B cell (primary cell): ENCODE measurements at regions not wholly inside any gene's neighbourhood (a gene's known extent, or its start where the extent isn't known, plus 50 kb on each side); places are given as distances from the start of the nearest gene placed in this dataset.

Experiments used
- ATAC-seq: fragments of 200-7000 bp; cut with Tn5 transposase; one replicate; pipeline ENCODE4 v1.10.0; 2021; ENCODE audit warnings: low read depth, mild to moderate bottlenecking, moderate number of reproducible peaks, moderate library complexity
- CTCF ChIA-PET: fragments of 350-600 bp; sonication (Branson Sonifier 250); formaldehyde crosslinking; loops from one replicate; lab custom pipeline; 2021; ENCODE audit warnings: antibody characterized with exemption, inconsistent platforms; lab: Charles Lee
- POLR2A ChIA-PET: fragments of 350-600 bp; sonication (Branson Sonifier 250); formaldehyde crosslinking; loops from one replicate; lab custom pipeline; 2021; ENCODE audit warnings: antibody characterized with exemption; lab: Charles Lee
- DNase-seq: peaks from one replicate; pipeline ENCODE4 v3.0.0; 2013
- H2AFZ ChIP-seq: 2 replicates; pipeline ENCODE4 v1.6.1; 2012; ENCODE audit warnings: mild to moderate bottlenecking, low read depth, low read length; ENCODE audit not compliant: insufficient read depth, poor library complexity, severe bottlenecking
- H3K27ac ChIP-seq, 2 donors: 1 replicate in 1 of 2; 2 replicates in 1 of 2; pipeline ENCODE4 v1.5.1; 2012 to 2013; ENCODE audit warnings: low read length in 2 of 2, mild to moderate bottlenecking in 2 of 2, moderate library complexity in 1 of 2
- H3K27me3 ChIP-seq, 4 experiments: fragments of 200-600 bp in 1 of 4; sonication (generic) in 1 of 4; replicated peaks in 1 of 4; 1 replicate in 2 of 4; 2 replicates in 2 of 4; pipeline versions ENCODE4 v1.6.1 to v1.7.0; 2013 to 2016; ENCODE audit warnings: low read length in 3 of 4, mild to moderate bottlenecking in 2 of 4, mixed read lengths in 1 of 4, moderate library complexity in 1 of 4; ENCODE audit not compliant: insufficient read depth in 4 of 4, control insufficient read depth in 3 of 4; ENCODE audit errors: control extremely low read depth in 1 of 4
- H3K36me3 ChIP-seq, 2 experiments: replicated peaks in 1 of 2; 1 replicate in 1 of 2; 2 replicates in 1 of 2; pipeline versions ENCODE4 v1.6.1 to v1.7.1; 2013; ENCODE audit warnings: low read length in 1 of 2; ENCODE audit not compliant: insufficient read depth in 2 of 2, control insufficient read depth in 1 of 2; ENCODE audit errors: control extremely low read depth in 1 of 2, extremely low read depth in 1 of 2
- H3K4me1 ChIP-seq, 2 donors: fragments of 200-600 bp in 1 of 2; sonication (generic) in 1 of 2; 1 replicate in 1 of 2; 2 replicates in 1 of 2; pipeline versions ENCODE4 v1.5.1 to v1.6.1; 2013 to 2017; ENCODE audit warnings: low read length in 2 of 2; ENCODE audit not compliant: control insufficient read depth in 2 of 2, insufficient read depth in 2 of 2
- H3K4me2 ChIP-seq: replicated peaks from 2 replicates; pipeline ENCODE3; 2012; ENCODE audit warnings: mild to moderate bottlenecking, low read depth, low read length; ENCODE audit not compliant: poor library complexity, severe bottlenecking
- H3K4me3 ChIP-seq, 5 experiments: fragments of 200-600 bp in 1 of 5; sonication (generic) in 1 of 5; 1 replicate in 3 of 5; 2 replicates in 2 of 5; pipeline versions ENCODE4 v1.5.1 to v1.7.0; 2011 to 2016; ENCODE audit warnings: low read length in 4 of 5, mild to moderate bottlenecking in 4 of 5, low read depth in 2 of 5, control low read depth in 1 of 5, moderate library complexity in 1 of 5; ENCODE audit not compliant: insufficient read depth in 1 of 5; ENCODE audit errors: control extremely low read depth in 1 of 5, extremely low read depth in 1 of 5
- H3K79me2 ChIP-seq: fragments of 200-600 bp; sonication (generic); one replicate; pipeline ENCODE4 v1.6.0; 2016; ENCODE audit warnings: low read length; ENCODE audit not compliant: control insufficient read depth, insufficient read depth
- H3K9ac ChIP-seq: fragments of 200-600 bp; sonication (generic); 2 replicates; pipeline ENCODE4 v1.6.1; 2017; ENCODE audit warnings: mild to moderate bottlenecking, low read length, moderate library complexity
- H3K9me3 ChIP-seq, 3 donors: one replicate each; pipeline versions ENCODE4 v1.6.1 to v1.7.1; 2013; ENCODE audit warnings: low read length in 2 of 3; ENCODE audit not compliant: control insufficient read depth in 2 of 3, insufficient read depth in 1 of 3; ENCODE audit errors: control extremely low read depth in 1 of 3
- H4K20me1 ChIP-seq: 2 replicates; pipeline ENCODE4 v1.6.0; 2012; ENCODE audit warnings: mild to moderate bottlenecking, low read length; ENCODE audit not compliant: insufficient read depth, control insufficient read depth, poor library complexity, severe bottlenecking
- H3K27ac Mint-ChIP-seq: one replicate; pipeline ENCODE4 v1.8.0; 2021; ENCODE audit warnings: mixed read lengths
- H3K27me3 Mint-ChIP-seq: one replicate; pipeline ENCODE4 v1.8.0; 2021; ENCODE audit warnings: mixed read lengths
- H3K4me1 Mint-ChIP-seq: one replicate; pipeline ENCODE4 v1.8.0; 2021; ENCODE audit warnings: mixed read lengths
- H3K4me3 Mint-ChIP-seq: one replicate; pipeline ENCODE4 v1.8.0; 2021; ENCODE audit warnings: mixed read lengths
- H3K9me3 Mint-ChIP-seq: one replicate; pipeline ENCODE4 v1.8.0; 2022; ENCODE audit warnings: mixed read lengths; ENCODE audit not compliant: insufficient read depth
- EZH2 ChIP-seq: IDR thresholded peaks from 2 replicates; pipeline ENCODE4 v1.6.1; 2012; ENCODE audit warnings: borderline replicate concordance, low read depth, mild to moderate bottlenecking, moderate library complexity, low read length; ENCODE audit not compliant: insufficient read depth, poor library complexity, severe bottlenecking
- WGBS: methylation state at CpG from one replicate; pipeline ENCODE4 v1.1.5; 2013; ENCODE audit warnings: missing lambda C conversion rate; ENCODE audit not compliant: insufficient coverage; 5-methylcytosine and 5-hydroxymethylcytosine counted together
- intact Hi-C: fragments of 100-400 bp; cut with micrococcal nuclease; formaldehyde crosslinking; loops from one replicate; pipeline ENCODE4 v1.10.0; 2022
- TF ChIP-seq, protein P1 (sequence below): fragments of 200-600 bp; IDR thresholded peaks from one replicate; pipeline ENCODE4 v1.8.0; 2022; ENCODE audit warnings: antibody characterized with exemption, mild to moderate bottlenecking

DNA sequence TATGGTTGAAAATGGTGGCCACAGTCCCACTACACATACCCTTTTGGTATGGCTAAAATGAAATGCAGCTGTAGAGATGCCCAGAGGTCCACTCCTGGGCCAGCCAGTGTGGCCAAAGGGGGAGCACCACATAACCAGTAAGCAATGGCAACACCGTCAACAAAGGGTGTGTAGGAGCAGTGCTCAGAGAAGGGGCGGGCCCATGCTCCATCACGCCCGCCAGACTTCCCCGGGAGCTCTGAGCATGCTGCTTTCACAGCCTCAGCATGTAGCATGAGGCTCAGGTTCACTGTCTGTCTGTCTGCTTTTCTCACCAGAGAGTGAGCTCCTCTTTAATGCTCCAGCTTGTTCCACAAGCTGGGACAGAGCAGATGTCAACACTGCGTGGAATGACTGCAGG lies 537.6 kb downstream of the MATN1 start:
- WGBS = 64% methylated on average over 5 of the region's 6 CpGs
- intact Hi-C loops = no loop called here
- Histone ChIP-seq H2AFZ (no peak overlapping the region), H3K9me3 (no peaks in the 10 kb centered on the region), H3K4me2 (no peak overlapping the region), H3K79me2 (no peaks in the 10 kb centered on the region), H3K27me3 (peaks cover 0 to 4% (median 0%) of the 10 kb centered on the region in 4 experiments), H3K36me3 (no peaks in the 10 kb centered on the region), H3K9ac (no peak overlapping the region), H3K4me1 (no peaks in the 10 kb centered on the region), H4K20me1 (no peaks in the 10 kb centered on the region), H3K27ac (no peak overlapping the region), H3K4me3 (no peak overlapping the region)
- Mint-ChIP-seq H3K4me1 (no peaks in the 10 kb centered on the region), H3K9me3 (no peaks in the 10 kb centered on the region), H3K4me3 (no peak overlapping the region), H3K27ac (no peak overlapping the region), H3K27me3 (peaks cover 14% of the 10 kb centered on the region)
- ATAC-seq (no peak), DNase-seq (no peak)
- POLR2A ChIA-PET = no interaction called here
- CTCF ChIA-PET = no interaction called here
- TF ChIP-seq, protein P1, sequence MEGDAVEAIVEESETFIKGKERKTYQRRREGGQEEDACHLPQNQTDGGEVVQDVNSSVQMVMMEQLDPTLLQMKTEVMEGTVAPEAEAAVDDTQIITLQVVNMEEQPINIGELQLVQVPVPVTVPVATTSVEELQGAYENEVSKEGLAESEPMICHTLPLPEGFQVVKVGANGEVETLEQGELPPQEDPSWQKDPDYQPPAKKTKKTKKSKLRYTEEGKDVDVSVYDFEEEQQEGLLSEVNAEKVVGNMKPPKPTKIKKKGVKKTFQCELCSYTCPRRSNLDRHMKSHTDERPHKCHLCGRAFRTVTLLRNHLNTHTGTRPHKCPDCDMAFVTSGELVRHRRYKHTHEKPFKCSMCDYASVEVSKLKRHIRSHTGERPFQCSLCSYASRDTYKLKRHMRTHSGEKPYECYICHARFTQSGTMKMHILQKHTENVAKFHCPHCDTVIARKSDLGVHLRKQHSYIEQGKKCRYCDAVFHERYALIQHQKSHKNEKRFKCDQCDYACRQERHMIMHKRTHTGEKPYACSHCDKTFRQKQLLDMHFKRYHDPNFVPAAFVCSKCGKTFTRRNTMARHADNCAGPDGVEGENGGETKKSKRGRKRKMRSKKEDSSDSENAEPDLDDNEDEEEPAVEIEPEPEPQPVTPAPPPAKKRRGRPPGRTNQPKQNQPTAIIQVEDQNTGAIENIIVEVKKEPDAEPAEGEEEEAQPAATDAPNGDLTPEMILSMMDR = no peak
- TF ChIP-seq EZH2 = no peak

GRCh38 chr1:30185313-30185712 lies 538.1 kb downstream of the MATN1 start:
- H3K27me3 ChIP-seq = peaks cover 0 to 4% (median 0%) of the 10 kb centered on the region in 4 experiments
- CTCF ChIA-PET = no interaction called here
- no peak overlapping the region for H3K4me3 ChIP-seq
- no peaks in the 10 kb centered on the region for H3K79me2 ChIP-seq
- no peaks in the 10 kb centered on the region for H3K36me3 ChIP-seq
- no peak overlapping the region for H3K27ac ChIP-seq
- no peaks in the 10 kb centered on the region for H4K20me1 ChIP-seq
- H3K4me3 Mint-ChIP-seq = no peak overlapping the region
- DNase-seq = no peak
- TF ChIP-seq, protein P1 = no peak
- no peak for TF ChIP-seq EZH2
- no peak overlapping the region for H2AFZ ChIP-seq
- H3K4me2 ChIP-seq = no peak overlapping the region
- WGBS = 100% methylated on average over 2 of the region's 4 CpGs
- POLR2A ChIA-PET = no interaction called here
- no peaks in the 10 kb centered on the region for H3K9me3 Mint-ChIP-seq
- H3K9me3 ChIP-seq = no peaks in the 10 kb centered on the region
- intact Hi-C loops = no loop called here
- H3K4me1 ChIP-seq = no peaks in the 10 kb centered on the region
- no peaks in the 10 kb centered on the region for H3K4me1 Mint-ChIP-seq
- peaks cover 14% of the 10 kb centered on the region for H3K27me3 Mint-ChIP-seq
- no peak for ATAC-seq
- H3K9ac ChIP-seq = no peak overlapping the region
- H3K27ac Mint-ChIP-seq = no peak overlapping the region
